HepG2 (cell line): ENCODE measurements at regions not wholly inside any gene's neighbourhood (a gene's known extent, or its start where the extent isn't known, plus 50 kb on each side); places are given as distances from the start of the nearest gene placed in this dataset.

Experiments used
- ATAC-seq: fragments of 200-7000 bp; cut with Tn5 transposase; 3 replicates; pipeline ENCODE4 v1.9.1; 2020; ENCODE audit warnings: mild to moderate bottlenecking, moderate library complexity
- BruUV-seq: library from RNA; stranded (reverse); fragments of 400-500 nt; replicated peaks from 2 replicates; lab custom pipeline; 2021; lab: Mats Ljungman, UMichigan
- CTCF ChIA-PET: fragments of 300-600 bp; formaldehyde crosslinking; extraction: SDS; loops from one replicate; lab custom pipeline; 2021; ENCODE audit warnings: low total read pairs, inconsistent platforms, low intra/inter-chr PET ratio; lab: Yijun Ruan, JAX
- POLR2A ChIA-PET: fragments of 350-600 bp; sonication (Branson Sonifier 250); formaldehyde crosslinking; loops from one replicate; lab custom pipeline; 2020; ENCODE audit warnings: antibody characterized with exemption, inconsistent platforms; lab: Yijun Ruan, JAX
- DNase-seq: peaks from one replicate; pipeline ENCODE4 v3.0.0-alpha.2; 2015; ENCODE audit warnings: low spot score
- FAIRE-seq: peaks from 3 replicates; lab custom pipeline; 2011; peaks lifted over from hg19 to GRCh38; lab: Jason Lieb, UNC
- H2AFZ ChIP-seq: one replicate; pipeline ENCODE4 v1.6.1; 2011; ENCODE audit warnings: low read length, inconsistent platforms
- H3K27ac ChIP-seq: fragments of 300-600 bp; 3 replicates; pipeline ENCODE4 v1.8.0; 2011; ENCODE audit warnings: mixed run types, mild to moderate bottlenecking, mixed read lengths, low read length, inconsistent platforms; ENCODE audit not compliant: insufficient read depth; ENCODE audit errors: extremely low read length
- H3K27me3 ChIP-seq, 2 experiments: fragments of 200-600 bp in 1 of 2; 2 replicates in 1 of 2; 3 replicates in 1 of 2; pipeline versions ENCODE4 v1.6.0 to v1.8.0; 2011; ENCODE audit warnings: low read length in 2 of 2, mild to moderate bottlenecking in 2 of 2, moderate library complexity in 2 of 2, inconsistent platforms in 1 of 2; ENCODE audit not compliant: insufficient read depth in 2 of 2, control insufficient read depth in 1 of 2
- H3K36me3 ChIP-seq, 2 experiments: fragments of 200-600 bp in 1 of 2; replicated peaks in 1 of 2; 2 replicates in 1 of 2; 3 replicates in 1 of 2; pipeline versions ENCODE4 v1.5.1 to v1.8.0; 2011; ENCODE audit warnings: low read length in 2 of 2, inconsistent platforms in 1 of 2; ENCODE audit not compliant: insufficient read depth in 2 of 2, control insufficient read depth in 1 of 2
- H3K4me1 ChIP-seq: 2 replicates; pipeline ENCODE4 v1.5.1; 2012; ENCODE audit warnings: low read length, inconsistent platforms; ENCODE audit not compliant: insufficient read depth
- H3K4me2 ChIP-seq: 2 replicates; pipeline ENCODE4 v1.6.0; 2011; ENCODE audit warnings: low read depth, low read length, inconsistent platforms
- H3K4me3 ChIP-seq, 3 experiments: fragments of 200-600 bp in 1 of 3; sonication (generic), shearing (Covaris generic) in 1 of 3; replicated peaks in 1 of 3; 2 replicates each; pipeline ENCODE4 v1.5.1; 2011 to 2016; ENCODE audit warnings: low read length in 3 of 3, inconsistent platforms in 2 of 3, low read depth in 2 of 3, mild to moderate bottlenecking in 2 of 3, control low read depth in 1 of 3, mixed read lengths in 1 of 3; ENCODE audit not compliant: insufficient read depth in 1 of 3
- H3K79me2 ChIP-seq: one replicate; pipeline ENCODE4 v1.6.1; 2011; ENCODE audit warnings: low read length, inconsistent platforms; ENCODE audit not compliant: insufficient read depth
- H3K9ac ChIP-seq: 2 replicates; pipeline ENCODE4 v1.6.0; 2011; ENCODE audit warnings: mild to moderate bottlenecking, low read depth, low read length, inconsistent platforms; ENCODE audit not compliant: insufficient read depth
- H3K9me3 ChIP-seq: 2 replicates; pipeline ENCODE4 v1.5.1; 2012; ENCODE audit warnings: mild to moderate bottlenecking, low read length
- H4K20me1 ChIP-seq: 2 replicates; pipeline ENCODE4 v1.6.0; 2011; ENCODE audit warnings: inconsistent platforms, mild to moderate bottlenecking, low read length, moderate library complexity; ENCODE audit not compliant: insufficient read depth
- AKNA ChIP-seq: sonication (generic); formaldehyde crosslinking; IDR thresholded peaks from 2 replicates; pipeline ENCODE4 v1.4.0; 2020; ENCODE audit warnings: missing genetic modification reagents, borderline replicate concordance
- GRHL1 ChIP-seq: sonication (generic); formaldehyde crosslinking; conservative IDR thresholded peaks from 2 replicates; pipeline ENCODE4 v1.8.0; 2022; ENCODE audit warnings: missing genetic modification reagents
- IRF9 ChIP-seq: sonication (generic); formaldehyde crosslinking; IDR thresholded peaks from 2 replicates; pipeline ENCODE4 v1.8.0; 2022; ENCODE audit warnings: missing genetic modification reagents, mild to moderate bottlenecking, borderline replicate concordance
- KLF12 ChIP-seq: sonication (generic); formaldehyde crosslinking; IDR thresholded peaks from 2 replicates; pipeline ENCODE4 v1.4.0; 2020; ENCODE audit warnings: missing genetic modification reagents, borderline replicate concordance
- MBD4 ChIP-seq: IDR thresholded peaks from 2 replicates; pipeline ENCODE4 v1.6.1; 2012; ENCODE audit warnings: low read length, inconsistent platforms, borderline replicate concordance
- MLX ChIP-seq: IDR thresholded peaks from 2 replicates; pipeline ENCODE4 v1.6.1; 2016
- MYNN ChIP-seq: sonication (generic); formaldehyde crosslinking; IDR thresholded peaks from 2 replicates; pipeline ENCODE4 v1.4.0; 2020; ENCODE audit warnings: mild to moderate bottlenecking, low read depth, missing genetic modification reagents
- POLR2A ChIP-seq, 2 experiments: IDR thresholded peaks; 2 replicates each; pipeline ENCODE4 v1.6.1; 2011; ENCODE audit warnings: low read depth in 2 of 2, low read length in 2 of 2, mild to moderate bottlenecking in 1 of 2, moderate library complexity in 1 of 2; ENCODE audit not compliant: insufficient read depth in 1 of 2
- THAP8 ChIP-seq: sonication (generic); formaldehyde crosslinking; IDR thresholded peaks from 2 replicates; pipeline ENCODE4 v1.5.1; 2020; ENCODE audit warnings: missing genetic modification reagents, mild to moderate bottlenecking, borderline replicate concordance
- ZBTB1 ChIP-seq: sonication (generic); formaldehyde crosslinking; IDR thresholded peaks from 2 replicates; pipeline ENCODE4 v1.4.0; 2020; ENCODE audit warnings: missing genetic modification reagents, borderline replicate concordance
- ZNF121 ChIP-seq: sonication (generic); formaldehyde crosslinking; IDR thresholded peaks from 2 replicates; pipeline ENCODE4 v1.5.0; 2020; ENCODE audit warnings: mild to moderate bottlenecking, missing genetic modification reagents
- ZNF136 ChIP-seq: sonication (generic); formaldehyde crosslinking; IDR thresholded peaks from 2 replicates; pipeline ENCODE4 v1.8.1; 2022; ENCODE audit warnings: low read depth, mild to moderate bottlenecking, moderate library complexity, missing genetic modification reagents
- ZNF777 ChIP-seq: sonication (generic); formaldehyde crosslinking; IDR thresholded peaks from 2 replicates; pipeline ENCODE4 v1.4.0; 2020; ENCODE audit warnings: missing genetic modification reagents
- WGBS: methylation state at CpG from one replicate; pipeline ENCODE4 v1.1.6; 2017; ENCODE audit warnings: low lambda C conversion rate; 5-methylcytosine and 5-hydroxymethylcytosine counted together
- in situ Hi-C: cut with HindIII; loops from 2 replicates; pipeline ENCODE4 v1.10.0; 2017; ENCODE audit warnings: low pct_unique_long_range_greater_than_20kb; ENCODE audit not compliant: extremely low pct_ligation_motif_present
- intact Hi-C: fragments of 100-400 bp; cut with micrococcal nuclease; formaldehyde crosslinking; loops from one replicate; pipeline ENCODE4 v1.10.0; 2022; ENCODE audit not compliant: unreplicated experiment

- in situ Hi-C loops (no loop called here), intact Hi-C loops (no loop called here)
- Histone ChIP-seq H3K4me1 (no peaks in the 10 kb centered on the region), H3K27ac (no peak overlapping the region), H3K27me3 (peaks cover 0 to 4% of the 10 kb centered on the region in 2 experiments; a peak in 1 of 5 replicates), H3K36me3 (no peaks in the 10 kb centered on the region), H3K79me2 (no peaks in the 10 kb centered on the region), H3K9ac (no peak overlapping the region), H2AFZ (no peak overlapping the region), H3K4me3 (no peak overlapping the region), H3K9me3 (no peaks in the 10 kb centered on the region), H4K20me1 (no peaks in the 10 kb centered on the region), H3K4me2 (no peak overlapping the region)
- 0% methylated on average over 1 of the region's 2 CpGs for WGBS
- ChIA-PET POLR2A (no interaction called here), CTCF (no interaction called here)
- FAIRE-seq (no peak), ATAC-seq (no peak), DNase-seq (no peak)
- BruUV-seq, result no TSS peak
- TF ChIP-seq POLR2A (IDR thresholded peaks at IDR 0.05; ENCODE audit: insufficient read depth in 1 of 2, low read depth in 2 of 2, low read length in 2 of 2) (no peak), MBD4 (no peak), AKNA (no peak), KLF12 (CRISPR knock-in tag) (no peak), GRHL1 (CRISPR knock-in tag) (no peak), ZBTB1 (no peak), ZNF121 (CRISPR knock-in tag) (no peak), THAP8 (no peak), MYNN (CRISPR knock-in tag) (no peak), ZNF777 (CRISPR knock-in tag) (no peak), MLX (CRISPR knock-in tag) (no peak), IRF9 (CRISPR knock-in tag) (no peak), ZNF136 (CRISPR knock-in tag) (no peak)
- TF ChIP-seq, all 625 proteins: peak for 0
Measured at GRCh38 chr5:72607381-72607780, 100.2 kb upstream of the ZNF366 start.
